Type B pancreatic cell (in vitro differentiated cells): ENCODE measurements at regions not wholly inside any gene's neighbourhood (a gene's known extent, or its start where the extent isn't known, plus 50 kb on each side); places are given as distances from the start of the nearest gene placed in this dataset.

Experiments
- DNase-seq: peaks from one replicate; pipeline ENCODE4 v3.0.0; 2021; ENCODE audit warnings: mixed read lengths; ENCODE audit not compliant: unreplicated experiment; ENCODE audit errors: extremely low spot score
- H3K27ac Mint-ChIP-seq: 2 replicates; pipeline ENCODE4 v1.8.0; 2021; ENCODE audit warnings: mild to moderate bottlenecking, mixed read lengths
- H3K27me3 Mint-ChIP-seq: 2 replicates; pipeline ENCODE4 v1.8.0; 2021; ENCODE audit warnings: mixed read lengths
- H3K36me3 Mint-ChIP-seq: 2 replicates; pipeline ENCODE4 v1.8.0; 2021; ENCODE audit warnings: mixed read lengths
- H3K4me1 Mint-ChIP-seq: one replicate; pipeline ENCODE4 v1.8.0; 2021; ENCODE audit warnings: mixed read lengths; ENCODE audit not compliant: unreplicated experiment
- H3K4me3 Mint-ChIP-seq: 2 replicates; pipeline ENCODE4 v1.8.0; 2021; ENCODE audit warnings: mild to moderate bottlenecking, mixed read lengths
- H3K9me3 Mint-ChIP-seq: 2 replicates; pipeline ENCODE4 v1.8.0; 2021; ENCODE audit warnings: mixed read lengths
- TF ChIP-seq, protein P1 (sequence below): fragments of 200-600 bp; sonication (generic); conservative IDR thresholded peaks from 2 replicates; pipeline ENCODE4 v1.5.0; 2021; ENCODE audit warnings: antibody characterized with exemption, mild to moderate bottlenecking

DNA sequence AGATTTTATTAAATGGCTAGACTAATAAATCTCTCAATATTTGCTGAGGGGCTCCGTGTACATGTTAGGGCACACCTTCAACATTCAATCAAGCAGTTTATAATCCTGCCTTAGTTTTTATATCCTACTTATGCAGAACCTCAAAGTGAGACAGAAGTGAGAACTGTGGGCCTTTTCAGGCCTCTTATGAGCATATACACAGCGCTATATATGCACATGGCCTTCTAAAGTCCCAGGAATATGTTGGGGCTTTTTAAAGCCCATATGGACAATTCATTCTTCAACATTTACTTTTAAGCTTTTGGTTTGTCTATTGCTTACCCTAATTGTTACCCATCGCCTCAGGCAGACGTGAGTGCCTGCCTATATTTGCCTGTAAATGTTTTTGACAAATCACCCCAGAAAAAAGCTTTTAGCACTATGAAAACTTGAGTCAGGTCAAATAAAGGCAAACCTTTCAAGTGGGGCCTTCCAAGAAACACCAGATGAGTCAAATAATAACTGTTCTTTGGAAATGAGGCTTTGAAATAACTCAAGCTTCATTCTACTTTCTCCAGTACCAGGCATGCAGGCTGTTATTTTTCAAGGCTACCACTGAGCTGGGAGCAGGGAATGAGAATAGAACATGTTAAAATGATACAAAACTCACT is 58.2 kb downstream of the ESM1 start:
- H3K27ac Mint-ChIP-seq: no peak overlapping the region

DNA sequence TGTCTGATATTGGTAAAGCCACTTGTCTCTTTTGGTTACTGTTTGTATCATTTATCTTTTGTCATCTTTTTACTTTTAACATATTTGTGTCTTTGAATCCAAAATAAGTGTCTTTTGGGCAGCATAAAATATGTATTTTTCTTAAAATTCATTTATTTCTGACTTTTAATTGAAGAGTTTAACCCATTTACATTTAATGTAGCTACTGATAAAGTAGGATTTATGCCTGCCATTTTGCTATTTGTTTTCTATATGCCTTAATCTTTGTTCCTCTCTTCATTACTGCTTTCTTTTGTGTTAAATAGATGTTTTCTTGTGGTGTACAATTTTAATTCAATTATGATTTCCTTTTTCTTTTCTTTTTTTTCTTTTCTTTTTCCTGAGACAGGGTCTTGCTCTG is 60.9 kb downstream of the ESM1 start:
- Mint-ChIP-seq H3K9me3 (peaks cover 5% of the 10 kb centered on the region), H3K4me3 (no peak overlapping the region), H3K27me3 (peaks cover 16% of the 10 kb centered on the region), H3K36me3 (no peaks in the 10 kb centered on the region), H3K27ac (no peak overlapping the region), H3K4me1 (no peaks in the 10 kb centered on the region)
- no peak for DNase-seq
- TF ChIP-seq, protein P1, sequence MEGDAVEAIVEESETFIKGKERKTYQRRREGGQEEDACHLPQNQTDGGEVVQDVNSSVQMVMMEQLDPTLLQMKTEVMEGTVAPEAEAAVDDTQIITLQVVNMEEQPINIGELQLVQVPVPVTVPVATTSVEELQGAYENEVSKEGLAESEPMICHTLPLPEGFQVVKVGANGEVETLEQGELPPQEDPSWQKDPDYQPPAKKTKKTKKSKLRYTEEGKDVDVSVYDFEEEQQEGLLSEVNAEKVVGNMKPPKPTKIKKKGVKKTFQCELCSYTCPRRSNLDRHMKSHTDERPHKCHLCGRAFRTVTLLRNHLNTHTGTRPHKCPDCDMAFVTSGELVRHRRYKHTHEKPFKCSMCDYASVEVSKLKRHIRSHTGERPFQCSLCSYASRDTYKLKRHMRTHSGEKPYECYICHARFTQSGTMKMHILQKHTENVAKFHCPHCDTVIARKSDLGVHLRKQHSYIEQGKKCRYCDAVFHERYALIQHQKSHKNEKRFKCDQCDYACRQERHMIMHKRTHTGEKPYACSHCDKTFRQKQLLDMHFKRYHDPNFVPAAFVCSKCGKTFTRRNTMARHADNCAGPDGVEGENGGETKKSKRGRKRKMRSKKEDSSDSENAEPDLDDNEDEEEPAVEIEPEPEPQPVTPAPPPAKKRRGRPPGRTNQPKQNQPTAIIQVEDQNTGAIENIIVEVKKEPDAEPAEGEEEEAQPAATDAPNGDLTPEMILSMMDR: no peak

More for the DNA sequence above, 58.2 kb downstream of the ESM1 start:
- TF ChIP-seq, protein P1: no peak
- no peaks in the 10 kb centered on the region for H3K4me1 Mint-ChIP-seq
- no peaks in the 10 kb centered on the region for H3K36me3 Mint-ChIP-seq
- peaks cover 5% of the 10 kb centered on the region for H3K9me3 Mint-ChIP-seq
- no peaks in the 10 kb centered on the region for H3K27me3 Mint-ChIP-seq
- H3K4me3 Mint-ChIP-seq: no peak overlapping the region
- DNase-seq: no peak

GRCh38 chr5:54917323-54917722 is 68.1 kb downstream of the ESM1 start:
- no peak for DNase-seq
- Mint-ChIP-seq H3K27ac (no peak overlapping the region), H3K27me3 (peaks cover 23% of the 10 kb centered on the region), H3K4me3 (no peak overlapping the region), H3K36me3 (no peaks in the 10 kb centered on the region), H3K9me3 (no peaks in the 10 kb centered on the region), H3K4me1 (no peaks in the 10 kb centered on the region)
- TF ChIP-seq, protein P1: no peak

DNA sequence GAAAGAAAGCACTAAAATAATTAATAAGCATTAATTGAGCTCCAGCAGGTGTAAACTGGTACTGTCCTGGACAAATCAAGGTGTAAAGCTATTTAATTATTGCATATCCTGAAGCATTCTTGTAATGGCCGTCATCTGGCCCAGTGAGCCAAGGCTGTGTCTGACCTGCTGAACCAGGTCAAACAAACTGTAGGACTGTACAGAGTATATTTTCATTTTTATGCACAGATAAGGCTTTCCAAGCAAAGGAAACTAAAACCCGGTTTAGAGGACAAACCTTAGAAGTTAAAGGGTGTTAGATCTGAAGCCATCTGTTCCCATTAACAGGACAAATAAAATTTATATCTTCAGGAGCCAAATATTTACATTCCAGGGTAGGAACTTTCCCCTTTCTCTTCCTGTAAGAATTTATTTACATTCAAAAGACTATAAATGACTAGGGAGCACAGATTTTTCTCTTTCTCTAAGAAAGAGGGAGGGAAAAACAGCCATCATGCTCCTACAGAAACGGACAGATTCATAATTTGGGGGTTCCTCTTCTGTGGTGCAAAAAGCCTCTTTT is 69.8 kb downstream of the ESM1 start:
- Mint-ChIP-seq H3K27ac (no peak overlapping the region), H3K27me3 (peaks cover 12% of the 10 kb centered on the region), H3K4me1 (no peaks in the 10 kb centered on the region), H3K9me3 (no peaks in the 10 kb centered on the region), H3K4me3 (no peak overlapping the region), H3K36me3 (no peaks in the 10 kb centered on the region)
- TF ChIP-seq, protein P1: no peak
- DNase-seq: no peak

GRCh38 chr5:54912021-54912420 is 73.4 kb downstream of the ESM1 start:
- Mint-ChIP-seq H3K27me3 (peaks cover 7% of the 10 kb centered on the region), H3K9me3 (no peaks in the 10 kb centered on the region), H3K4me3 (no peak overlapping the region), H3K4me1 (no peaks in the 10 kb centered on the region), H3K27ac (no peak overlapping the region), H3K36me3 (no peaks in the 10 kb centered on the region)
- no peak for DNase-seq
- TF ChIP-seq, protein P1: no peak
